ENCODE measurements at regions not wholly inside any gene's neighbourhood (a gene's known extent, or its start where the extent isn't known, plus 50 kb on each side); places are given as distances from the start of the nearest gene placed in this dataset.
"Not testable (repeated sequence)": the region's sequence is repeated elsewhere in the genome, so short reads cannot be mapped to it uniquely, and the experiment has no call there.

- DNase-seq (ENCODE audit: low read depth in 2 of 2) = no peak
Measured at GRCh38 chr3:174336784-174337183, 522.4 kb upstream of the NAALADL2 start.

- DNase-seq (ENCODE audit: low read depth in 2 of 2) = no peak
Measured at GRCh38 chr3:174337227-174337626, 521.9 kb upstream of the NAALADL2 start.

GRCh38 chr3:174340624-174341587, 518.2 kb upstream of the NAALADL2 start:
- DNase-seq (ENCODE audit: low read depth in 2 of 2) = no peak

- DNase-seq (ENCODE audit: low read depth in 2 of 2) = no peak
Measured at GRCh38 chr3:174342171-174342570, 517.0 kb upstream of the NAALADL2 start.

GRCh38 chr3:174342941-174343501, 516.1 kb upstream of the NAALADL2 start:
- DNase-seq (ENCODE audit: low read depth in 2 of 2) = no peak

GRCh38 chr3:174346141-174346540, 513.0 kb upstream of the NAALADL2 start:
- no peak for DNase-seq (ENCODE audit: low read depth in 2 of 2)

GRCh38 chr3:174346571-174346970, 512.6 kb upstream of the NAALADL2 start:
- DNase-seq (ENCODE audit: low read depth in 2 of 2) = no peak

GRCh38 chr3:174347474-174348138, 511.5 kb upstream of the NAALADL2 start:
- no peak for DNase-seq (ENCODE audit: low read depth in 2 of 2)

- no peak for DNase-seq (ENCODE audit: low read depth in 2 of 2)
Measured at GRCh38 chr3:174352227-174352626, 506.9 kb upstream of the NAALADL2 start.

- no peak for DNase-seq (ENCODE audit: low read depth in 2 of 2)
Measured at GRCh38 chr3:174355505-174355904, 503.6 kb upstream of the NAALADL2 start.

GRCh38 chr3:174356596-174356995, 502.5 kb upstream of the NAALADL2 start:
- DNase-seq (ENCODE audit: low read depth in 2 of 2) = no peak

- no peak for DNase-seq (ENCODE audit: low read depth in 2 of 2)
Measured at GRCh38 chr3:174358252-174358651, 500.9 kb upstream of the NAALADL2 start.

GRCh38 chr3:174362556-174362955, 496.6 kb upstream of the NAALADL2 start:
- no peak for DNase-seq (ENCODE audit: low read depth in 2 of 2)

- no peak for DNase-seq (ENCODE audit: low read depth in 2 of 2)
Measured at GRCh38 chr3:174363256-174363655, 495.9 kb upstream of the NAALADL2 start.

GRCh38 chr3:174365796-174366195, 493.3 kb upstream of the NAALADL2 start:
- no peak for DNase-seq (ENCODE audit: low read depth in 2 of 2)

GRCh38 chr3:174366904-174367303, 492.2 kb upstream of the NAALADL2 start:
- DNase-seq (ENCODE audit: low read depth in 2 of 2) = not testable (repeated sequence)

- DNase-seq (ENCODE audit: low read depth in 2 of 2) = no peak
Measured at GRCh38 chr3:174376346-174376745, 482.8 kb upstream of the NAALADL2 start.

- DNase-seq (ENCODE audit: low read depth in 2 of 2) = no peak
Measured at GRCh38 chr3:174377096-174377495, 482.0 kb upstream of the NAALADL2 start.

- no peak for DNase-seq (ENCODE audit: low read depth in 2 of 2)
Measured at GRCh38 chr3:174377684-174378083, 481.4 kb upstream of the NAALADL2 start.

GRCh38 chr3:174382878-174383277, 476.3 kb upstream of the NAALADL2 start:
- no peak for DNase-seq (ENCODE audit: low read depth in 2 of 2)

GRCh38 chr3:174387736-174388135, 471.4 kb upstream of the NAALADL2 start:
- DNase-seq (ENCODE audit: low read depth in 2 of 2) = no peak

GRCh38 chr3:174397848-174398247, 461.3 kb upstream of the NAALADL2 start:
- no peak for DNase-seq (ENCODE audit: low read depth in 2 of 2)

- no peak for DNase-seq (ENCODE audit: low read depth in 2 of 2)
Measured at GRCh38 chr3:174398761-174399160, 460.4 kb upstream of the NAALADL2 start.

Data from activated CD4-positive, alpha-beta T cell treated with anti-CD3 and anti-CD28 coated beads for 24 hours (primary cell).